SKM-1 treated with dmso at 0.1 percent for 144 hours (cell line): ENCODE measurements at regions not wholly inside any gene's neighbourhood (a gene's known extent, or its start where the extent isn't known, plus 50 kb on each side); places are given as distances from the start of the nearest gene placed in this dataset.
"Not testable (repeated sequence)": the region's sequence is repeated elsewhere in the genome, so short reads cannot be mapped to it uniquely, and the experiment has no call there.

Experiments used
- DNase-seq: peaks from one replicate; lab custom pipeline; 2025; ENCODE audit not compliant: unreplicated experiment; lab: John Stamatoyannopoulos, UW

GRCh38 chr17:20633268-20634059 lies 53.9 kb downstream of the CDRT15L2 start:
- DNase-seq: not testable (repeated sequence)

- DNase-seq: not testable (repeated sequence)
Measured at GRCh38 chr17:20640147-20640546, 60.6 kb downstream of the CDRT15L2 start.

- peak; percentile 7 for DNase-seq
Measured at GRCh38 chr17:20646661-20647272, 67.2 kb downstream of the CDRT15L2 start.

GRCh38 chr17:20649097-20649767 lies 69.7 kb downstream of the CDRT15L2 start:
- DNase-seq: peak; percentile 15

- peak; percentile 6 for DNase-seq
Measured at GRCh38 chr17:20651022-20651421, 71.5 kb downstream of the CDRT15L2 start.

- DNase-seq: not testable (repeated sequence)
Measured at GRCh38 chr17:20651736-20652135, 72.2 kb downstream of the CDRT15L2 start.

- DNase-seq: not testable (repeated sequence)
Measured at GRCh38 chr17:20653391-20653790, 73.9 kb downstream of the CDRT15L2 start.

- DNase-seq: not testable (repeated sequence)
Measured at GRCh38 chr17:20654114-20654513, 74.6 kb downstream of the CDRT15L2 start.

- not testable (repeated sequence) for DNase-seq
Measured at GRCh38 chr17:20654575-20654974, 75.1 kb downstream of the CDRT15L2 start.

GRCh38 chr17:20665103-20665955 lies 85.8 kb downstream of the CDRT15L2 start:
- not testable (repeated sequence) for DNase-seq

- DNase-seq: peak; percentile 3
Measured at GRCh38 chr17:20666689-20667088, 87.2 kb downstream of the CDRT15L2 start.

- DNase-seq: not testable (repeated sequence)
Measured at GRCh38 chr17:20667712-20668111, 88.2 kb downstream of the CDRT15L2 start.

- not testable (repeated sequence) for DNase-seq
Measured at GRCh38 chr17:20668316-20668715, 88.8 kb downstream of the CDRT15L2 start.

- not testable (repeated sequence) for DNase-seq
Measured at GRCh38 chr17:20668868-20669267, 89.3 kb downstream of the CDRT15L2 start.

GRCh38 chr17:20670506-20670905 lies 91.0 kb downstream of the CDRT15L2 start:
- DNase-seq: not testable (repeated sequence)

- DNase-seq: not testable (repeated sequence)
Measured at GRCh38 chr17:20674374-20674773, 94.8 kb downstream of the CDRT15L2 start.

- DNase-seq: not testable (repeated sequence)
Measured at GRCh38 chr17:20675707-20676106, 96.2 kb downstream of the CDRT15L2 start.

- not testable (repeated sequence) for DNase-seq
Measured at GRCh38 chr17:20676656-20677055, 97.1 kb downstream of the CDRT15L2 start.

GRCh38 chr17:20677469-20677868 lies 97.9 kb downstream of the CDRT15L2 start:
- not testable (repeated sequence) for DNase-seq

- not testable (repeated sequence) for DNase-seq
Measured at GRCh38 chr17:20678424-20678823, 98.9 kb downstream of the CDRT15L2 start.
